ENCODE measurements at regions not wholly inside any gene's neighbourhood (a gene's known extent, or its start where the extent isn't known, plus 50 kb on each side); places are given as distances from the start of the nearest gene placed in this dataset.

GRCh38 chr18:33866386-33866785 lies 288.4 kb downstream of the ASXL3 start:
- no peak for DNase-seq (ENCODE audit: low spot score)
- Mint-ChIP-seq H3K36me3 (peaks cover 30% of the 10 kb centered on the region), H3K27me3 (ENCODE audit: low read depth) (peaks cover 3% of the 10 kb centered on the region; the same call in 1 of the 2 replicates), H3K9me3 (peaks cover 39% of the 10 kb centered on the region), H3K4me1 (peaks cover 9% of the 10 kb centered on the region), H3K27ac (no peak overlapping the region), H3K4me3 (no peak overlapping the region)
- ChIA-PET POLR2A (no interaction called here), CTCF (no interaction called here)
- TF ChIP-seq FOXK1 (CRISPR knock-in tag; IDR thresholded peaks at IDR 0.05) (no peak), GTF2I (CRISPR knock-in tag; conservative IDR thresholded peaks at IDR 0.05) (no peak), TEAD4 (CRISPR knock-in tag; IDR thresholded peaks at IDR 0.05) (no peak), NFYB (CRISPR knock-in tag; conservative IDR thresholded peaks at IDR 0.05; ENCODE audit: low read depth) (no peak), CDX4 (CRISPR knock-in tag; IDR thresholded peaks at IDR 0.05; ENCODE audit: borderline replicate concordance) (no peak), ZNF416 (CRISPR knock-in tag; IDR thresholded peaks at IDR 0.05) (no peak), IRF1 (CRISPR knock-in tag; IDR thresholded peaks at IDR 0.05) (no peak), FOXJ3 (CRISPR knock-in tag; IDR thresholded peaks at IDR 0.05; ENCODE audit: borderline replicate concordance) (no peak), ATF1 (CRISPR knock-in tag; IDR thresholded peaks at IDR 0.05) (no peak), HMGXB4 (CRISPR knock-in tag; IDR thresholded peaks at IDR 0.05) (no peak), JAZF1 (CRISPR knock-in tag; IDR thresholded peaks at IDR 0.05) (no peak), E2F1 (CRISPR knock-in tag; IDR thresholded peaks at IDR 0.05) (no peak), CBFB (CRISPR knock-in tag; IDR thresholded peaks at IDR 0.05; ENCODE audit: low read depth) (no peak)
- no peak for ATAC-seq

GRCh38 chr18:33863912-33864311 lies 285.9 kb downstream of the ASXL3 start:
- TF ChIP-seq FOXJ3 (CRISPR knock-in tag; IDR thresholded peaks at IDR 0.05; ENCODE audit: borderline replicate concordance): no peak
- TF ChIP-seq SMAD4 (CRISPR knock-in tag; IDR thresholded peaks at IDR 0.05): no peak
- TF ChIP-seq ZNF416 (CRISPR knock-in tag; IDR thresholded peaks at IDR 0.05): peak; percentile 89; the same call in 1 of the 2 replicates
- ChIA-PET POLR2A (no interaction called here), CTCF (no interaction called here)

GRCh38 chr18:33854827-33855139 lies 276.8 kb downstream of the ASXL3 start:
- no peak for TF ChIP-seq JUN (CRISPR knock-in tag; IDR thresholded peaks at IDR 0.05)
- no peak for TF ChIP-seq CREB1 (CRISPR knock-in tag; IDR thresholded peaks at IDR 0.05)
- TF ChIP-seq ZBTB43 (CRISPR knock-in tag; IDR thresholded peaks at IDR 0.05): no peak
- TF ChIP-seq E2F5 (CRISPR knock-in tag; IDR thresholded peaks at IDR 0.05): no peak
- ChIA-PET CTCF (interaction anchor here (1.0 kb wide), 1 partner anchor 623 kb away, joined by 4 read pairs; no protein-coding TSS in a partner anchor), POLR2A (no interaction called here)
- Mint-ChIP-seq H3K4me1 (peaks cover 17% of the 10 kb centered on the region), H3K36me3 (no peaks in the 10 kb centered on the region), H3K4me3 (no peak overlapping the region), H3K27me3 (ENCODE audit: low read depth) (no peaks in the 10 kb centered on the region), H3K27ac (no peak overlapping the region), H3K9me3 (peaks cover 3% of the 10 kb centered on the region; the same call in 1 of the 2 replicates)
- DNase-seq (ENCODE audit: low spot score) (no peak), ATAC-seq (no peak)

More at GRCh38 chr18:33863912-33864311, 285.9 kb downstream of the ASXL3 start:
- Mint-ChIP-seq H3K9me3 (peaks cover 46% of the 10 kb centered on the region), H3K4me1 (peaks cover 5% of the 10 kb centered on the region), H3K27ac (no peak overlapping the region), H3K36me3 (peaks cover 33% of the 10 kb centered on the region), H3K4me3 (no peak overlapping the region), H3K27me3 (ENCODE audit: low read depth) (peaks cover 3% of the 10 kb centered on the region; the same call in 1 of the 2 replicates)
- ATAC-seq (no peak), DNase-seq (ENCODE audit: low spot score) (no peak)

Measured in WTC11 (cell line).